Middle frontal gyrus (tissue), 1 donor: ENCODE measurements at regions not wholly inside any gene's neighbourhood (a gene's known extent, or its start where the extent isn't known, plus 50 kb on each side); places are given as distances from the start of the nearest gene placed in this dataset.
"Not testable (repeated sequence)": the region's sequence is repeated elsewhere in the genome, so short reads cannot be mapped to it uniquely, and the experiment has no call there.

ENCODE experiments used
- DNase-seq: peaks from one replicate; pipeline ENCODE4 v3.0.0-alpha.2; 2015; ENCODE audit warnings: low spot score; ENCODE audit errors: extremely low spot score

DNA sequence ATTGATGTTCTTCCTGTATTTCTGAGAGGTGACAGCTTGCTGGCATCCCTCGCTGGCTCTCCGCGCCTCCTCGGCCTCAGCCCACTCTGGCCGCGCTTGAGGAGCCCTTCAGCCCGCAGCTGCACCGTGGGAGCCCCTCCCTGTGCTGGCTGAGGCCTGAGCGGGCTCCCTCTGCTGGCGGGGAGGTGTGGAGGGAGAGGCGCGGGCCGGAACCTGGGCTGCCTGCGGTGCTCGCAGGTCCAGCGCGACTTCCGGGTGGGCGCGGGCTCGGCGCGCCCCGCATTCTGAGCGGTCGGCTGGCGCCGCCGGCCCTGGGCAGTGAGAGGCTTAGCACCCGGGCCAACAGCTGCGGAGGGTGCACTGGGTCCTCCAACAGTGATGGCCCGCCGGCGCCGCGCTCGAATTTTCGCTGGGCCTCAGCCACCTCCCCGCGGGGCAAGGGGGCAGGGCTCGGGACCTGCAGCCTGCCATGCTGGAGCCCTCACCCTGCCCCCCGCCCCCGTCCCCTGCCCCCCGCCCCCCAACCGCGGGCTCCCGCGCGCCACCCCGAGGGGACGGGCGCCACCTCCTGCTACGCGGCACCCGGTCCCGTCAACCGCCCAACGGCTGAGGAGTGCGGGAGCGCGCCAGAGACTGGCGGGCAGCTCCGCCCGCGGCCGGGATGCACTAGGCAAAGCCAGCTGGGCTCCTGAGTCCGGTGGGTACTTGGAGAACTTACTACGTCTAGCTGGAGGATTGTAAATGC is 1353.4 kb upstream of the CDH18 start:
- DNase-seq = not testable (repeated sequence)

DNA sequence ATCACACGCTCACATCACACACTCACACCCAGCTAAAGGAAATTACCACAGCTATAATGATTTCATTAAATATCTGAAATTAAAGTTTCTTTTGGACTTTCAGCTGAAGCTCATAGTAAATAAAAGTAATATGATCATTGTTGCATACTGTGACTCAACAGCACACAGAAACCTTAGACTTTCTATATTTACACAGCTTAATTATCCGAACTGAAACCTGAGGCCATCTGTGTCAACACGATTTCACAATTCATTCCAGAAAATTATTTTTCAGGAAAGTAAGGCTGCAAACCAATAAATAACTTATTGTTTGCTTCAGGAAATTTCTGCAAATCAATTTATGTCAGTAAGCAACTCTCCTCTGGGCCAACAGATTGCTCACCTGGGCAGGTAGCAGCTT is 1352.2 kb upstream of the CDH18 start:
- DNase-seq = not testable (repeated sequence)

DNA sequence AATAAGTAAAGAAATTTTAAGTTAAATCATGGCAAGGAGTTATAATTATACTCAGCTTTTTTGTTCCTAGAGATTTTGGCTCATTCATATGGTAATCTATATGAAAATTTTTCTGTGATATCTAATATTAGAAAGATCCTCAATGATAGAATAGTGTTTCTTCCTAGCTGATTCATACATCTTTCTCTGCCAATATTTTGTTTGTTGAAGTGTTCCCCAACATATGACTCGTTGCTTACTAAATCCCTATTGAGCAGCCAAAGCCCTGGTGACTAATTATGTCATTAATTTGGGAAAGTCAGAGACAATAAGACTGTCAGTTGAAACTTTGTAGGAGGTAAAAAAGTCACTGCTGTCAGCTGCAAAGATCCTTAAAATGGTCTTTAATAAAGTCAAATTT is 1348.5 kb upstream of the CDH18 start:
- not testable (repeated sequence) for DNase-seq

DNA sequence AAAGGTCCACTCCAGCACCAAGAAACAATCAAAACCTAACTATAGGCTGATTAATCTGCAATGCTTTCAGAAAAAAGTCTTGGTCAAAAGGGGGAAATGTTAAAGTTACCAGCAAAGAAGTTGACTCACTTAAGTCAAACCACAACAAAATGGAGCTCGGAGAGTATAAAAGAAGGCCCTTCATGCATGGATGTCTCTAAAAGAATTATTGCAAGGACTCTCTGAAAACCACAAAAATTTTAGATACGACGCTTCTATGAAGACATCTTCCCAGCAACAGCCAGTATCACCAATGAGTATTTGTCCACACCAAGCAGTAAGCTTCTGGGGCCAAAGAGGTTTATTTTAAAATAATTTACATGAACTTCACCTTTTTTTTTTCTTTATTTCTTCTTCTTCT is 1327.4 kb upstream of the CDH18 start:
- not testable (repeated sequence) for DNase-seq

DNA sequence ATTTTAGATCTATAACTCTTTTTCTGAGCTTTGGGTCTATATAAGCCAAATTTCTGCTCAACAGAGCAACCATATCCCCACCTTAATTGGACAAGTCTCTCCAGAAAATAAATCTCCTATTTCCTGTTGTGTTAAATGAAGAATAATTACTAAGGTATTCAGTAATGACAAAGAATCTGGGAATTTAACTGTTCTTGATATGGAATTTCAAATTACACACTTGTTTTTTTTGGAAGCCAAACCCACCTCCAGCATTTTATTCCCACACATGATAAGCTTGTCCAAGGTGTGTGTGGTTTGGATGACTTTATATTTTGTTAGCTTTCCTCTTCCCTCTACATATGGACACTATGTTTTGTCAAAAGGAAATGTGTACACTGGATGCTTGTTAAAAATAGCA is 1313.2 kb upstream of the CDH18 start:
- not testable (repeated sequence) for DNase-seq

DNA sequence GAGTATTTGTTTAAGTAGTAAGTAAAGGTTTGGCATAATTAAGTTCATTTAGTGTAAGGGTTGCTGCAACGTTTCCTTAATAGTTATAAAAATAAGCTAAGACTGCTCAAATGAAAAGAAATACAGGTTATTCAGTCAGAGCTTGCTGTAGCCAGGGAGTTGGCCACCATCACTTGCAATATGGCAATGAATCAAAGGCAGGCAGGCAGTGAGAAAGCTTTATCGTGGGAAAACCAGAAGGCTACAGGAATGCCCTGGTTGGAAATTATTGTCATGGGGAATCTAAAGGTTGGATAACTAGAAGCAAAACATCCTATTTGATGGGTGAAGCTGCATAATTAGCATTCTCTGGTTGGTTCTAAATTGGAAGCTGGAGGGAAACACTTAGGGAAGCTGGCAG is 1286.4 kb upstream of the CDH18 start:
- DNase-seq = not testable (repeated sequence)

DNA sequence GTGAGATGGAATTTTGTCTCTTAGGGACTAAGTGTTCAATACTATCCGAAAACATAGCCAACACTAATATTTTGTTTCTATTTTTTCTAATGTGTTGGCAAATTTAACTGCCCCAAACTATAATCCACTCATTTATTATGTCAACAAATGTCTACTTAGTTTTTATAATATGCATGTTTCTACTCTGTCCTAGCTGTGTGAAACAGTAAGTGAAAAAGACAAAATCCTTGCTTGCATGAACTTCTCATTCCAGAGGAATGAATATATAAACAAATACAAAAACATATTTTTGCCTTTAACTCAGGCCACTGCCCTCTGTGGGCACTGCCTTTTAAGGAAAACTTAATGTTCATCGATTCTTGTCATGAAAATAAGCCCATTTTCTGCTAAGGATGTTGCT is 1275.4 kb upstream of the CDH18 start:
- DNase-seq = no peak

DNA sequence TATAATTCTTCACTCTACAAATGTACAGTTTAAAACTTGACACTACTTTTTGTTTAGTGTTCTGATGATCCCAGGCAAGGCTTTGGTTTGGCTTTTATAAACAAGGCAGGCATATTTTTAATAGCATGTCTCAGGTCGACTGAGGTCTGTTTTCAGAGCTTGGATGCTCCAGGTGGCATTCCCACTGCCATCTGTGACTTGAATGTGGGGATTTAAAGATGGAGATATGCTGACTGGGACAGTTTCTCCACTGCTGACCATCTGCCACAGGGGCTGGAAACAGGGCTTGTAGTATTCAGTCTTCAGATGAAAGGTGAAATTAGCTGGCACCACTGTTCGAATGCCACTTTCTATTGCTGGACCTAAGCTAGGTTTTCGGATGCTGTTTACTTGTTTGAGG is 1266.2 kb upstream of the CDH18 start:
- DNase-seq = no peak

DNA sequence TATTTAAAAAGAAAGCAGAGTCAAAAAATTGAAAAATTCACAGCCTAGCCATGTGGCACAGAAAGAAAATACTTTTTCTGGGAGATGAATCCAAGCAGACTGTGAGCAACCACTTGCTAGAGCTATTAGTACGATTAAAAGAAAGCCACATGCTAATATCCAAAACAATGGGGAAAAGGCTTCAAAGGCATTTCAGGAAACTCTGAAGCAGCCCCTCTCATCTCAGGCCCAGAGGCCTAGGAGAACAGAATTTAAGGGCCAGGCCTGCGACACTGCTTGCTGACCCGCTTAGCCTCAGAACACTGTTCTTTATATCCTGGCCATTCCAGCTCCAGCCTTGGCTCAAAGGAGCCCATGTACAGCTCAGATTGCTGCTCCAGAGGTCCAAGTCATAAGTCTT is 1257.0 kb upstream of the CDH18 start:
- no peak for DNase-seq

DNA sequence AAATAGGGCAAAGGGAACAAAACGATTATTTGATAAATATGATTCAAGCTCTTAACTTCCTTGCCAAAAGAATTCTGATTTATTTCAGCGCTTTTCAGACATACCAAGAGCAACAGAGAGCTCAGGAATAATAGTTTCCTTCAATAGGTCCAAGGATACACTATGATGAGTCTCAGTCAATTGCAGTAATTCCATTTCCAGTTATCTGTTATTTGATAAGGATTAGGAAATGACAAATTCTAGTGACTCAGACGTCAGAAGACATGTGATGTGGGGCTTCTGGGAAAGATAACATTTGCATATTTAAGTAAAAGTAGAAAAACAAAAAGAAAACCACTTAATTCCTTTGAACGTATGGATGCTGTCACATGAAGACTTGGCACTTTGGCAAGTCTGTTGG is 1250.8 kb upstream of the CDH18 start:
- DNase-seq = no peak

DNA sequence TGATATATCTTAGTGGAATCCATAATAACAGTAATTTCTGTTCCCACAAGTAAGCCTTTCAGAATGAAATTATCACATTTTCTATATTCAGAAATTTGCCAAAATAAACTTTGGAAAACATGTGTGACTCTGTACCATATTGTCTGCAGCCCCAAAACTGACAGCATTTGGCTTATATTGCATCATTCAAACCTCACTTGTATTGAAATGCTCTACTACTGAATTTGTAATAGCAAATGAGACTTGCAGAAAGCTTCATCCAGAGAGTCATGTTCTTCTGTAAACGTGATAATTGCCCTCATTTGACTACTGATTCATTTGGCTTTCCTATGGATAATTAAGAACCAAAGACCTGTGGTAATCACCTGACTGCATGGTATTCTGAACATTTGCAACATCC is 1249.5 kb upstream of the CDH18 start:
- DNase-seq = no peak

DNA sequence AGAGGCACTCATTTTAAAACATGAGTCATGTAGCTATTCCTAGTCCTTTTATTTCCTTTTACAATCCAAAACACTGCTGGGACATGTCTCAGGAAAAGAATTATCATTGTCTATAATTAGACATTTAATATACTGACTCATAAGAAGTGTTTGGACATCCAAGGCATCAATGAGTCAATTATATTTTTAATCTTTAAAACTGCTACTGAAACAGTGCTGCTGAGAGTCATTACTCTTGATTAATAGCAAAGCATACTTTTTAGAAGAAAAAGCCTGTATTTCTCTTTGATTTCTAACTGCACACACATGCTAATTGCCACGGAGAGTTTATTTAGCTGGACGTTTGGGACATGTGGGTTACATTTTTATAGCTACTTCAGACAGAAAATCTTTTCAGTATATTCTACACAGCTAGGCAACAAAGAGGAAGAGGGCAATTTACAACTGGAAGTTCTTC is 1249.0 kb upstream of the CDH18 start:
- no peak for DNase-seq

DNA sequence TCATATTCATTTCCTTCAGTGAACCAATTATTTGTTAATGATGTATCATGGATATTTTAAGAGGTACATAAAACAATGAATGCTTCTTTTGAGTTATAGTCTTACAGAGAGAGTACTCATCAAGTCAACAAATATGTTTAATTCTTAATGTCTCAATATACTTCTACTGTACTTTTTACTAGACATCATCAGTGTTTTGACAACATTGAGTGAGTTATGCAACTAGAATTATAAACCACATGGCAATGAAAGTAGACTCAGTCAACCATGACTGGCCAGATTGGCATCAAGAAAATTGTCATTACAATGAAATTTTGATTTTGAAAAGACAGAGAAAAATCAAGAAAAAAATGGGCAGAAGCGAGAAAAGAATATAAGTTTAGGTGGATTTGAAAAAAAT is 1248.1 kb upstream of the CDH18 start:
- DNase-seq = no peak

DNA sequence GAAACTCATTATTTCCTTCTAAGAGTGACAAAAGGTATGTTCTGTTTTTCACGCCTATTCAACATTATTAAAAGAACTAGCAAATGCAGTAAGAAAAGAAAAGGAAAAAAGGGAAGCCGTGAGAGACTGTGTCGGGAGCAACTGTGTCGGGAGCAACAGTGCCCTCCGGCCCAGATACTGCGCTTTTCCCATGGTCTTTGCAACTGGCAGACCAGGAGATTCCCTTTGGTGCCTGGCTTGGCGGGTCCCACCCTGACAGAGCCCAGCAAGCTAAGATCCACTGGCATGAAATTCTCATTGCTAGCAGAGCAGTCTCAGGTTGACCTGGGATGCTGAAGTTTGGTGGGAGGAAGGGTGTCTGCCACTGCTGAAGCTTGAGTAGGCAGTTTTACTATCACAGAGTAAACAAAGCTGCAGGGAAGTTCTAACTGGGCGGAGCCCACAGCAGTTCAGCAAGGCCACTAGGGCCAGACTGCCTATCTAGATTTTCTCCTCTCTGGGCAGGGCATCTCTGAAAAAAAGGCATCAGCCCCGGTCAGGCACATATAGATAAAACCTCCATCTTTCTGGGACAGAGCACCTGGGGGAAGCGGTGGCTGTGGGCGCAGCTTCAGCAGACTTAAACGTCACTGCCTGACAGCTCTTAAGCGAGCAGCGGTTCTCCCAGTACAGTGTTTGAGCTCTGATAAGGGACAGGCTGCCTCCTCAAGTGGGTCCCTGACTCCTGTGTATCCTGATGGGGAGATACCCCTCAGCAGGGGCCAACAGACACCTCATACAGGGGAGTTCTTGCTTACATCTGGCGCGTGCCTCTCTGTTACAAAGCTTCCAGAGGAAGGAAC is 1237.4 kb upstream of the CDH18 start:
- no peak for DNase-seq

DNA sequence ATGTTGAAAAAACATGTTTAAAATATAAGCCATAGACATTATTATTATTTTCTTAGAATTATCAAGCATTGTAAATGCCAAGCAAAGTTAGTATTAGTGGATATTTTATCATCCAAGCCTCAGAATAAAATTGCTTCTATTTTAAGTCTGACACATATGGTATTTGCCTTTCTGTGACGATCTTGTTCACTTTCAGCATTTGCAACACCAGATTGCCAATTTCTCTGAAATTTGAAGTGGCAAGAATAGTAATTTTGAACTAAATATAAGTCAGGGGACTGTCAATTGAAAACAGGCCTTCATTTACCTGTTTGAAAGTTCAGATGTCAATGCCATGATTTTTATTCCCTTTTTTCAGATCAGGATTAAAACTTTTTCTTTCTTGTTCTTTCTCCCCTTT is 1233.6 kb upstream of the CDH18 start:
- DNase-seq = no peak

DNA sequence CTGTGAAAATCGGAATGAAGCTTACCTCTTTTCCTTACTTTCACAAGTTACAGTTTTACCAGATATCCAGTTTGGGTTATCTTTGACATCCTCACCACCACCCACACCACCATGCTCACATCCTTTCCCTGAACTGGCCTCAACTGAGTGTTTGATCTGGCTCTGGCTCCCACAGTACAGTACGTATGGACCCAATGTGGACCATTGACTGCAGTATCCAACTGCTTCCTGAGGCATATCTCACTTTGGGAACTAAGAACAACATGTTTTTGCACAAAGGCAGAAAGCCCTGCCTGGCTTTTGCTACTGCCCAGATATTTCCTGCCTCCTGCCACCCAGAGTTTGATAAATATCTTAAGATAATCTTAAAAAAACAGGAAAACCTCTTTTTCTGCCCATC is 1232.0 kb upstream of the CDH18 start:
- DNase-seq = no peak

DNA sequence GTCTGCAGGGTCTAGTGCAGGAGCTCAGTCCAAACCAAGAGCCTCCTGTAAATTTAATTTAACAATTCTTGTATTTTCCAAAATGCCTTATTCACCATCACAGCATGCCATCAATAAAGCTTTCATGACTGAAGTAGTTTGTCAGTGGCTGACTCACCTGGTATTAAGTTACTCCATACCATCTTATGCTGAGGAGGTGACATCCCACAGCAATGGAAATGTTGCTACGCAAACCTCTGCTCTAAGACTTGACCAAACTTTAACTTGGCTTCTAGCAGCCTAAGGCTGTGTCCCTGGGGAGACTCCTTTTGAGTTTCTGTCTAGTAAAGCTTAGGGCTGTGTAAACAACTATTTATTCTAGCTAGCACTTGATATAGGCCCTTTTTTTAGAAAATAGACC is 1231.3 kb upstream of the CDH18 start:
- DNase-seq = no peak

DNA sequence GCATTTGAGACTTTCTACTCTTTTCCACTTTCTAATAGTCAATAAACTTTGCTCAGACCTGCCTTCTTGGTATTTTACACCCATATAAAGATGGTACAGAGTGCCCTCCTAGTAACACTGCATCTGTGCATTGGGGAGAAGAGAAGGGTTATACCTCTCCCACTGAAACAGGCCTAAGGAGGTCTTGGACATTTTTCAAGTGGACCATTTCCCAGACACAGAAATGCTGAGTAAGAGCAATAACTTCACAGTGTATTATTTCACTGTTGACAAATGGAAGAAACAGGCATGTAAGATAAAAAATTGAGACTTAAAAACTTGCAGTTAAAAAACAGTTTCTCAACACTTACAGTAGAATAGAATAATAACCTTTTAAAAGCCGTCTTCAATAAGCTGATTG is 1224.0 kb upstream of the CDH18 start:
- DNase-seq = no peak

DNA sequence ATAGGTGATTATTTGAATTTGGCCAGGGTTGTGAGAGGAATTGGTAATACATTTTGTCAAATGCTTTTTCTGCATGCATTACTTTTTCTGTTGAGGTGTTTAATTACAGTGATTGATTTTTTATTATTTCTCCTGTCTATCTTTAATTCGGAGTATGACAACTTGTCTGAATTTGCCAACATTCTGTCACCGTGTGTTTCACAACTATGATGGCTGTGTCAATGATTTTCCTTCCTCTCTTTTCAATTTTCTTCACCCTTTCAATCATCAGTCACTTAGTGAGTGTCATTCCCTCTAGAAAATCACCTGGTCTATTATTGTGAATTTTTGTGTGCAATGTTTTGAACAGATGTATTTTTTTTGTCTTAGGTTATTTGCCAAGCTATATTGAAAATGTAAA is 1221.4 kb upstream of the CDH18 start:
- no peak for DNase-seq

DNA sequence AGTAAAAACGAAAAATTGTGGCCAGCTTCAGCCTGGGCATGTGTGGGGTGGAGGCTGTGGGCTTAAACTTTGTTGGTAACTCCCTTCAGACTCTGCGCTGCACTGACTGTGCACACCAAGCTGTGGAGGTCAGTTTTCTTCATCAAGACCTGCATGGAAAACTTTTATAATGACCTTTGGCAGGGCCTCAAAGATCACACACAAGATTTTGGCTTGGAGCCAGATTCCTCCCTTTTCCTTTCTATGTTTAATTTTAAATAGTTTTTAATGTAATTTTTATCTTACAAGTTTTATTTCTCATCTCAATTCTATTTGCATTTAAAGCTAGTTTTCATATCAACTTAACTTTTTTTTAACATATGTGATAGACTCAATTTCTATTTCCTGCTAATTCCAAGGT is 1211.1 kb upstream of the CDH18 start:
- no peak for DNase-seq

DNA sequence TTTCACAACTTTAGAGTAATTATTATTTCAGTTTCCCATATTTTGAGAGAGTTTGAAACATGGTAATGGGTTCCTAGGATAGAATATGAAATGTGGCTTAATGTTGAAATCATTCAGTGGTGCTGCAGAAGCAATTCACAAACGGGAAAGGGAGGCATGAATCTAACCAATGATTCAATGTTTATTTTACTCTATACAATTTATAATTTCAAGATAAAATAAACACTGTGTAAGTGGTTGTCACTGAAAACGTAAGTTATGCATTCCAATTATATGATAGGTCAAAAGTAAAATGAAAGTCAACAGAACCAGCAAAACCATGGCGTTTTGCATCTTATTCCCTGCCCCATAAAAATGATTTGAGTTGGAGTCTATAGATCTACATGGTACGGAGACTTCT is 1207.1 kb upstream of the CDH18 start:
- DNase-seq = no peak

DNA sequence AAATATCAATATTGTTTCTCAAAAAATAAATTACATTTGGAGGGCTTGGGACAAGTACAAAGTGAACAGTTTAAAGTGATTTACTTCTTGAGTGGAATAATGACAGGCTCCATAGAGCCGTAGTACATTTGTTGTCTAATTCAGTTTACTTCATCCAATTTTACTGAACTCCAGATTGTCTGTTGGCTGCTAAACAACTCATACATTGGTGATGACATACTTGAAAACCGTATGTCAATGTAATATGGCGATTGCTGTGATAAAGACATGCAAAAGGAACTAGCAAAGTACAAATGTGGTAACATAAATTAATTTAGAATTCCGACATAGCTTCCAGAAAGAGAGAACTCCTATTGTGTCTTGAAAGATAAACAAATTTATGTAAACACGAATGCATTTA is 1197.5 kb upstream of the CDH18 start:
- DNase-seq = no peak

DNA sequence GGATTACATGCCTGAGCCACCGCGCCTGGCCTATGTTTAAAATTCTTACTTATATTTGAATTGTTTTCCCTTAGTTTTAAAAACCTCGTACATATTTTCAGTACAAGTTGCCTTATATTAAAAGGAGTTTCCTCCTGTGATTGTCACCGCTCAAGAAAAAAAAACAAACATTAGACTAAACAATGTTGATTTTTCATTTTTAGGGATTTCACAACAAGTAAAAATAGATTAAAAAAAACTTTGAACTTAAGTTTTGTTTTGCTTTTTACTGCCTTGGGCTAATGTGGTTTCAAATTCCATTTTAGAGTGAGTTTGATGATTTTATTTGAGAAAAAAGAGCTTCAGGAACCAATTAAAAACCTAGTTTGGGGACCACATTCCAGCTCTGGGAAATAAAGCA is 1196.6 kb upstream of the CDH18 start:
- no peak for DNase-seq
